ENCODE measurements at regions not wholly inside any gene's neighbourhood (a gene's known extent, or its start where the extent isn't known, plus 50 kb on each side); places are given as distances from the start of the nearest gene placed in this dataset.

DNA sequence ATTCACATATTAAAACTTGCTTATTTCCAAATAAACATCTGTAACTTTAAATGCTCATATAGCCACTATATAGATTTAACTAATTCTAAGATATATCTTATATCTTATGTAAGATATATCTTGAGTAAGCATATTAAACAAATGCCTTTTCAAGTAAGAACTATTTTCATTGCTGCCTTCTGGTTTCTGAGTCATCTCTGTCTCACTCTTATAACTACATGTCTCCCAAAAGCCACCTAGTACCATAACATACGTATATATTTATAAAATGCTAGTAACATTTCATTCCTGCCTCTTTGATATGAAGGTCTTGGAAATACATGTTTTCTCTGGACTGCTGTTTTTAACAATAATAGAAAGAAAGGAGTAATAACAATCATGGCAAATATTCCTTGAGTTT lies 429.5 kb downstream of the DTWD2 start:
- intact Hi-C loops (cut with DNase I; ENCODE audit: low total_unique reads) = no loop called here
- H3K27me3 ChIP-seq = no peaks in the 10 kb centered on the region
- no peak overlapping the region for H3K27ac ChIP-seq
- no peaks in the 10 kb centered on the region for H3K4me1 ChIP-seq
- no peak overlapping the region for H3K4me3 ChIP-seq
- H3K9me3 ChIP-seq = no peaks in the 10 kb centered on the region
- TF ChIP-seq EP300 (IDR thresholded peaks at IDR 0.05) (no peak), POLR2A (IDR thresholded peaks at IDR 0.05) (no peak), POLR2AphosphoS5 (IDR thresholded peaks at IDR 0.05) (no peak)
- TF ChIP-seq, protein P1, sequence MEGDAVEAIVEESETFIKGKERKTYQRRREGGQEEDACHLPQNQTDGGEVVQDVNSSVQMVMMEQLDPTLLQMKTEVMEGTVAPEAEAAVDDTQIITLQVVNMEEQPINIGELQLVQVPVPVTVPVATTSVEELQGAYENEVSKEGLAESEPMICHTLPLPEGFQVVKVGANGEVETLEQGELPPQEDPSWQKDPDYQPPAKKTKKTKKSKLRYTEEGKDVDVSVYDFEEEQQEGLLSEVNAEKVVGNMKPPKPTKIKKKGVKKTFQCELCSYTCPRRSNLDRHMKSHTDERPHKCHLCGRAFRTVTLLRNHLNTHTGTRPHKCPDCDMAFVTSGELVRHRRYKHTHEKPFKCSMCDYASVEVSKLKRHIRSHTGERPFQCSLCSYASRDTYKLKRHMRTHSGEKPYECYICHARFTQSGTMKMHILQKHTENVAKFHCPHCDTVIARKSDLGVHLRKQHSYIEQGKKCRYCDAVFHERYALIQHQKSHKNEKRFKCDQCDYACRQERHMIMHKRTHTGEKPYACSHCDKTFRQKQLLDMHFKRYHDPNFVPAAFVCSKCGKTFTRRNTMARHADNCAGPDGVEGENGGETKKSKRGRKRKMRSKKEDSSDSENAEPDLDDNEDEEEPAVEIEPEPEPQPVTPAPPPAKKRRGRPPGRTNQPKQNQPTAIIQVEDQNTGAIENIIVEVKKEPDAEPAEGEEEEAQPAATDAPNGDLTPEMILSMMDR (IDR thresholded peaks at IDR 0.05) = no peak
- WGBS, 5 donors = 85 to 93% (median 88%) methylated on average over 1 of the region's 1 CpG
- no peak for DNase-seq
- no peaks in the 10 kb centered on the region for H3K36me3 ChIP-seq

DNA sequence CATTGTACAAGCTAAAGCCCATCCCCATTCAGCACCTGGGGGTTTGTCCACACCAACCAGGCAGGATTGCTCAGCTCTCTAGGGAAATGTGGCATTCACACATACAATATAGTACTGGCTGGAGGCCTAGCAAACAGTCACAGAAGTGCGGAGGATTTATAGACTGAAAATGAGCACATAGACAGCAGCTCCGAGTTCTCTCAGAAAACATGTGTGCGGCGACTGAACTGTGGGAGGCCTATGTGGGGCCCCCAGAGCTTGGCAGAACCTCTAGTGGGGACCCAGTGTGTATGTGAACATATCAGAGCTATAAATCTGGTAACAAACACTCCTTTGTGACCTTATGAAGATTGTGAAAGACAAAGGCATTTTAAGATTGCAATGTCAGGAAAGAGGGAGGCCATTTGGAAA lies 431.1 kb downstream of the DTWD2 start:
- DNase-seq = peak in 1 of 2 donors; percentile 12
- TF ChIP-seq, protein P1 (IDR thresholded peaks at IDR 0.05) = no peak
- TF ChIP-seq POLR2A (IDR thresholded peaks at IDR 0.05) (no peak), POLR2AphosphoS5 (IDR thresholded peaks at IDR 0.05) (no peak), EP300 (IDR thresholded peaks at IDR 0.05) (no peak)
- no peaks in the 10 kb centered on the region for H3K36me3 ChIP-seq
- H3K4me3 ChIP-seq = no peak overlapping the region
- H3K4me1 ChIP-seq = no peaks in the 10 kb centered on the region
- WGBS, 5 donors = 80 to 93% (median 85%) methylated on average over 4 of the region's 4 CpGs
- intact Hi-C loops (cut with DNase I; ENCODE audit: low total_unique reads) = no loop called here
- no peaks in the 10 kb centered on the region for H3K27me3 ChIP-seq
- H3K9me3 ChIP-seq = no peaks in the 10 kb centered on the region
- no peak overlapping the region for H3K27ac ChIP-seq

DNA sequence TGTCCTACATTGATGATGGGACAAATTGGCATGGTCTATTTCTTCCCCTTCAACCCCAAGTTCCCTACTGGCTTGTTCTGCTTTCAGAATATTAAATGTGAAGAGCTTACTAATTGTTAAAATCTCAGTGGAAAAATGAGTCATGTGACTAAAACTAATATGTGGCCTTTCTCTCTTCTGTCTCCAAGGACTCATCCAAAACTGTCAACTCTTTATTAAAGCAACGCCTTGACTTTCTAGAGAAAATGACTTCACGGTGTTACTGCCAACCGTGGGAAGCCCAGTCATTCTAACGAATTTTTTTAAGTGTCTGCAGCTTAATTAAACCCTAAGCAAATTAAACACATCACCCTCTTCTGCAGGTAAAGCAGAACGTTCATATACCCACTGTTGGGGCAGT lies 431.6 kb downstream of the DTWD2 start:
- intact Hi-C loops (cut with DNase I; ENCODE audit: low total_unique reads) = no loop called here
- TF ChIP-seq, protein P1 (IDR thresholded peaks at IDR 0.05) = no peak
- TF ChIP-seq POLR2A (IDR thresholded peaks at IDR 0.05) (no peak), POLR2AphosphoS5 (IDR thresholded peaks at IDR 0.05) (no peak), EP300 (IDR thresholded peaks at IDR 0.05) (no peak)
- WGBS, 5 donors = 79 to 84% (median 80%) methylated on average over 5 of the region's 5 CpGs
- no peaks in the 10 kb centered on the region for H3K9me3 ChIP-seq
- no peak overlapping the region for H3K27ac ChIP-seq
- no peak overlapping the region for H3K4me3 ChIP-seq
- no peaks in the 10 kb centered on the region for H3K4me1 ChIP-seq
- DNase-seq = no peak
- H3K27me3 ChIP-seq = no peaks in the 10 kb centered on the region
- H3K36me3 ChIP-seq = no peaks in the 10 kb centered on the region

DNA sequence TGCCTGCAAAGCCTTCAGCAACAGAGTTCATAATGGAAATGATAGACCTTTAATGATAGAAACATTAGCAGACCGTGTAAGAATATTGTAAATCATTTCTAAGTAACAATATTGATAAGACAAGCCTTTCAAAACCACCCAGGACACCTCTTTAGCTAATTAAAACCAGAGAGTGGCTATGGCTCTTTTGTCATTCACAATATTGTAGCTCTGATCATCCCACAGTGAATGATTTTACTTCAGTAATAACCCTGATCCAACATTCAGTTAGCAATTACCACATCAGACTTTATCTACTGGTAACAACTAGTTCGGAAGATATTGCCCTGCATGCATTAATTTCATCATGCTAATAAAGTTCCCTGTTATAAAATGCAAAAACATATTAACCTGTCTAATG lies 432.6 kb downstream of the DTWD2 start:
- H3K9me3 ChIP-seq = no peaks in the 10 kb centered on the region
- DNase-seq = no peak
- H3K36me3 ChIP-seq = no peaks in the 10 kb centered on the region
- no peaks in the 10 kb centered on the region for H3K4me1 ChIP-seq
- TF ChIP-seq, protein P1 (IDR thresholded peaks at IDR 0.05) = no peak
- TF ChIP-seq EP300 (IDR thresholded peaks at IDR 0.05) (no peak), POLR2AphosphoS5 (IDR thresholded peaks at IDR 0.05) (no peak), POLR2A (IDR thresholded peaks at IDR 0.05) (no peak)
- intact Hi-C loops (cut with DNase I; ENCODE audit: low total_unique reads) = no loop called here
- H3K4me3 ChIP-seq = no peak overlapping the region
- WGBS, 5 donors = 74 to 88% (median 79%) methylated on average over 2 of the region's 2 CpGs
- H3K27me3 ChIP-seq = no peaks in the 10 kb centered on the region
- no peak overlapping the region for H3K27ac ChIP-seq
